Stimulated activated naive CD8-positive, alpha-beta T cell treated with anti-CD3 and anti-CD28 coated beads, Interleukin-15, amount 100 ng/mL, for 72 hours (primary cell): ENCODE measurements at regions not wholly inside any gene's neighbourhood (a gene's known extent, or its start where the extent isn't known, plus 50 kb on each side); places are given as distances from the start of the nearest gene placed in this dataset.

Experiments
- ATAC-seq: fragments of 150-1000 bp; cut with Tn5 transposase; 2 replicates; pipeline ENCODE4 v1.10.0; 2021; ENCODE audit warnings: mild to moderate bottlenecking, moderate library complexity
- DNase-seq, 2 donors: peaks; one replicate each; pipeline ENCODE4 v3.0.0; 2021 to 2022
- H3K27ac Mint-ChIP-seq, 2 donors: one replicate each; pipeline ENCODE4 v1.8.0; 2022; ENCODE audit warnings: mild to moderate bottlenecking in 2 of 2, mixed read lengths in 2 of 2, moderate library complexity in 2 of 2
- H3K27me3 Mint-ChIP-seq: one replicate; pipeline ENCODE4 v1.8.0; 2022; ENCODE audit warnings: mixed read lengths
- H3K4me1 Mint-ChIP-seq: one replicate; pipeline ENCODE4 v1.8.0; 2022; ENCODE audit warnings: mild to moderate bottlenecking, mixed read lengths
- H3K4me3 Mint-ChIP-seq, 2 donors: one replicate each; pipeline ENCODE4 v1.8.0; 2022; ENCODE audit warnings: mild to moderate bottlenecking in 2 of 2, mixed read lengths in 2 of 2, moderate library complexity in 1 of 2
- H3K9me3 Mint-ChIP-seq, 2 donors: one replicate each; pipeline ENCODE4 v1.8.0; 2022; ENCODE audit warnings: mixed read lengths in 2 of 2

GRCh38 chr4:43282534-43282933 lies 390.0 kb downstream of the GRXCR1 start:
- ATAC-seq (no peak), DNase-seq (no peak)
- no peaks in the 10 kb centered on the region for H3K4me1 Mint-ChIP-seq
- no peaks in the 10 kb centered on the region for H3K27me3 Mint-ChIP-seq
- H3K4me3 Mint-ChIP-seq, result no peak overlapping the region
- no peak overlapping the region for H3K27ac Mint-ChIP-seq
- peaks cover 6 to 7% of the 10 kb centered on the region in 2 donors for H3K9me3 Mint-ChIP-seq

- no peaks in the 10 kb centered on the region for H3K4me1 Mint-ChIP-seq
- H3K27ac Mint-ChIP-seq, result no peak overlapping the region
- H3K27me3 Mint-ChIP-seq, result no peaks in the 10 kb centered on the region
- no peak overlapping the region for H3K4me3 Mint-ChIP-seq
- H3K9me3 Mint-ChIP-seq, result peaks cover 2 to 6% of the 10 kb centered on the region in 2 donors
- ATAC-seq, result no peak
- DNase-seq, result no peak
These were observed 393.6 kb downstream of the GRXCR1 start for GRCh38 chr4:43286137-43286536.

DNA sequence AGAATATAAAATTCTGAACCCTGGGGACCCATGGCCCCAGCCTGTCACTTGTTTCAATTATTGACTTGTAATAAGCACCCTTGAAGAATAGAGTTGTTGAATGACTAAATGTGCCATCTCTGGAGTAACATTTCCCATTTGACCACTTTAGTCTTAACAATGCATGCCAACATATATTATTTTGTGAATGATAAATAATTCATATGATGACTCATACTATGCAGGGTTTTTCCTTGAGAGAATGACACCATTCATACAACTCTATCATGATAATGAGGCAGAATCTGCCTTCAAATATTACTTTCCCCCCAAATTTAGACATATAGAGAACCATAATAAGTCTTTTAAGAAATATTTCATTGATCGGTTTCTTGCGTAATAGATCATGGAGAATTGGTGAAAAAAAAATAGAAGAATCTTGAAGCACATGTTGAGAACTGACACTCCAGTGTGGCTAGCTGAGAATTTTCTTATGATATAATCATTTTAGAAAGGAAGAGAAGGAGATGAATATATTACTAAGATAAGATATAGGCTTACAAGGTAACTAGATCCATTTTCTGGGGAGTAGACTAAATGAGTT lies 404.5 kb downstream of the GRXCR1 start:
- H3K4me3 Mint-ChIP-seq, result no peak overlapping the region
- DNase-seq, result no peak
- H3K27ac Mint-ChIP-seq, result no peak overlapping the region
- ATAC-seq, result no peak
- H3K9me3 Mint-ChIP-seq, result peaks cover 6 to 10% of the 10 kb centered on the region in 2 donors
- no peaks in the 10 kb centered on the region for H3K27me3 Mint-ChIP-seq
- no peaks in the 10 kb centered on the region for H3K4me1 Mint-ChIP-seq

DNA sequence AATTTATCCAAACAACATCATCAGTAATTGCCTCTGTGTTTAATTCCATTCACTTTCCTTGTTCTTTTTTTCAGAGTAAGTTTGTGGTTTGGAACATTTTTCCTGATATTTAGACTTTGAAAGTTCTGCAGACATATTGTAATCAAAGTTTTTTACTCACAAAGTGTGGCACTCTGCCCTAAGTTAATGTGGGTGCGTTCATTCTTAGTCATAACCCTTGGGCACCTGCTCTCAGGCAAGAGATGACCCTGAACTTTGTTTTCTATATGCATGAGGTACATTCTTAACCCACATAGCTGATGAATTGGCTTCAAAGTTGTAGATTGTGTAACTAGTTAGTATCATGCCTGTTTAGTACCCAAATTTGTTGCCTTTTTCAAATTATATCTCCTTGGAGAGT lies 424.3 kb downstream of the GRXCR1 start:
- peaks cover 5 to 15% of the 10 kb centered on the region in 2 donors for H3K9me3 Mint-ChIP-seq
- no peak overlapping the region for H3K4me3 Mint-ChIP-seq
- ATAC-seq, result no peak
- DNase-seq, result no peak
- H3K27me3 Mint-ChIP-seq, result no peaks in the 10 kb centered on the region
- no peak overlapping the region for H3K27ac Mint-ChIP-seq
- no peaks in the 10 kb centered on the region for H3K4me1 Mint-ChIP-seq

GRCh38 chr4:43325220-43325967 lies 432.9 kb downstream of the GRXCR1 start:
- no peaks in the 10 kb centered on the region for H3K27me3 Mint-ChIP-seq
- no peak overlapping the region for H3K4me3 Mint-ChIP-seq
- peaks cover 2 to 16% of the 10 kb centered on the region in 2 donors for H3K9me3 Mint-ChIP-seq
- ATAC-seq (no peak), DNase-seq (no peak)
- H3K27ac Mint-ChIP-seq, result no peak overlapping the region
- H3K4me1 Mint-ChIP-seq, result no peaks in the 10 kb centered on the region

GRCh38 chr4:43330288-43330687 lies 437.8 kb downstream of the GRXCR1 start:
- peaks cover 5 to 7% of the 10 kb centered on the region in 2 donors for H3K9me3 Mint-ChIP-seq

GRCh38 chr4:43331226-43332051 lies 438.9 kb downstream of the GRXCR1 start:
- no peak overlapping the region for H3K4me3 Mint-ChIP-seq
- H3K9me3 Mint-ChIP-seq, result peaks cover 5 to 7% of the 10 kb centered on the region in 2 donors
- DNase-seq (no peak), ATAC-seq (no peak)
- no peaks in the 10 kb centered on the region for H3K4me1 Mint-ChIP-seq
- H3K27me3 Mint-ChIP-seq, result no peaks in the 10 kb centered on the region
- H3K27ac Mint-ChIP-seq, result no peak overlapping the region

More at GRCh38 chr4:43330288-43330687, 437.8 kb downstream of the GRXCR1 start:
- Mint-ChIP-seq H3K4me3 (no peak overlapping the region), H3K27ac (no peak overlapping the region), H3K27me3 (no peaks in the 10 kb centered on the region), H3K4me1 (no peaks in the 10 kb centered on the region)
- DNase-seq (no peak), ATAC-seq (no peak)

GRCh38 chr4:43332052-43332425 lies 439.5 kb downstream of the GRXCR1 start:
- Mint-ChIP-seq H3K27ac (no peak overlapping the region), H3K4me1 (no peaks in the 10 kb centered on the region), H3K27me3 (no peaks in the 10 kb centered on the region), H3K4me3 (no peak overlapping the region), H3K9me3 (peaks cover 5 to 7% of the 10 kb centered on the region in 2 donors)
- ATAC-seq, result no peak
- DNase-seq, result no peak

DNA sequence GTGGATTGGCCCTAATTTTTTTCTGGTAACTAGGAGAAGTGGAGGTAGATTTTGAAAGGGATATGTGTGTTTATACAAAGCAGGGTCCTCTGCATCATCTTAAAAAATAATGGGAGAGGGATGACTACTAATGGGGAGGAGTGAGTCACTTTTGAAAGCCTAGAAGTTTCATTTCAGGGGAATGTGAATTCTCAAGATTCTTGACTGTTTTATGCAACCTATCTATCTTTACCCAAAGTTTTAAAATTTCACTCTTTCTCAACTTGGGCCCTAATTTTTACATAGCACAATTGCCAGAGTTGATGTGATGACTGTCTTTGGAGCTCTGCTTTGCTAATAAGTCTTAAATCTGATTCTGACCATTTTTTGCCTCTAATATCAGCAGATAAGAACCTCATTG lies 445.2 kb downstream of the GRXCR1 start:
- no peak overlapping the region for H3K4me3 Mint-ChIP-seq
- H3K27me3 Mint-ChIP-seq, result no peaks in the 10 kb centered on the region
- no peaks in the 10 kb centered on the region for H3K9me3 Mint-ChIP-seq
- DNase-seq (no peak), ATAC-seq (no peak)
- no peak overlapping the region for H3K27ac Mint-ChIP-seq
- H3K4me1 Mint-ChIP-seq, result no peaks in the 10 kb centered on the region

GRCh38 chr4:43339435-43339834 lies 446.9 kb downstream of the GRXCR1 start:
- no peak for ATAC-seq
- Mint-ChIP-seq H3K27me3 (no peaks in the 10 kb centered on the region), H3K4me1 (no peaks in the 10 kb centered on the region), H3K27ac (no peak overlapping the region), H3K4me3 (no peak overlapping the region), H3K9me3 (no peaks in the 10 kb centered on the region)
- no peak for DNase-seq

- Mint-ChIP-seq H3K9me3 (no peaks in the 10 kb centered on the region), H3K27me3 (no peaks in the 10 kb centered on the region), H3K4me3 (no peak overlapping the region), H3K27ac (no peak overlapping the region), H3K4me1 (no peaks in the 10 kb centered on the region)
- ATAC-seq, result no peak
- DNase-seq, result no peak
These were observed 449.2 kb downstream of the GRXCR1 start for GRCh38 chr4:43341741-43342140.

DNA sequence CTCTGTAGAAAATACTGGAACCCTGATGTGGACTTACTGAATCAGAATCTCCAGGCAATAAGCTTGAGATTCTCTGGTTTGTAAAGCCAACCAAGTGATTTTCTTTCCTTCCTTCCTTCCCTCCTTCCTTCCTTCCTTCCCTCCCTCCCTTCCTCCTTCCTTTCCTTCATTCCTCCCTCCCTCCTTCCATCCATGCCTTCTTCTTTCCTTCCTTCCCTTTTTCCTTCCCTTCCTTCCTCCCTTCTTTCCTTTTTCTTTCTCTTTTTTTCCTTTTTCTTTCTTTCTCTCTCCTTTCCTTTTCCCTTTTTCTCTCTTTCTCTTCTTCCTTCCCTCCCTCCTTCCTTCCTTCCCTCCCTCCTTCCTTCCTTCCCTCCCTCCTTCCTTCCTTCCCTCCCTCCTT lies 450.8 kb downstream of the GRXCR1 start:
- DNase-seq (no peak), ATAC-seq (no peak)
- H3K9me3 Mint-ChIP-seq, result no peaks in the 10 kb centered on the region
- H3K4me3 Mint-ChIP-seq, result no peak overlapping the region
- H3K4me1 Mint-ChIP-seq, result no peaks in the 10 kb centered on the region
- no peaks in the 10 kb centered on the region for H3K27me3 Mint-ChIP-seq
- no peak overlapping the region for H3K27ac Mint-ChIP-seq

GRCh38 chr4:43345323-43345925 lies 452.9 kb downstream of the GRXCR1 start:
- H3K27me3 Mint-ChIP-seq, result no peaks in the 10 kb centered on the region
- no peak overlapping the region for H3K4me3 Mint-ChIP-seq
- H3K9me3 Mint-ChIP-seq, result peaks cover 0 to 7% of the 10 kb centered on the region in 2 donors
- no peak for DNase-seq
- no peak overlapping the region for H3K27ac Mint-ChIP-seq
- no peak for ATAC-seq
- no peaks in the 10 kb centered on the region for H3K4me1 Mint-ChIP-seq

GRCh38 chr4:43348591-43348990 lies 456.1 kb downstream of the GRXCR1 start:
- DNase-seq, result no peak
- no peaks in the 10 kb centered on the region for H3K4me1 Mint-ChIP-seq
- no peak overlapping the region for H3K27ac Mint-ChIP-seq
- ATAC-seq, result no peak
- peaks cover 0 to 7% of the 10 kb centered on the region in 2 donors for H3K9me3 Mint-ChIP-seq
- no peak overlapping the region for H3K4me3 Mint-ChIP-seq
- H3K27me3 Mint-ChIP-seq, result no peaks in the 10 kb centered on the region

DNA sequence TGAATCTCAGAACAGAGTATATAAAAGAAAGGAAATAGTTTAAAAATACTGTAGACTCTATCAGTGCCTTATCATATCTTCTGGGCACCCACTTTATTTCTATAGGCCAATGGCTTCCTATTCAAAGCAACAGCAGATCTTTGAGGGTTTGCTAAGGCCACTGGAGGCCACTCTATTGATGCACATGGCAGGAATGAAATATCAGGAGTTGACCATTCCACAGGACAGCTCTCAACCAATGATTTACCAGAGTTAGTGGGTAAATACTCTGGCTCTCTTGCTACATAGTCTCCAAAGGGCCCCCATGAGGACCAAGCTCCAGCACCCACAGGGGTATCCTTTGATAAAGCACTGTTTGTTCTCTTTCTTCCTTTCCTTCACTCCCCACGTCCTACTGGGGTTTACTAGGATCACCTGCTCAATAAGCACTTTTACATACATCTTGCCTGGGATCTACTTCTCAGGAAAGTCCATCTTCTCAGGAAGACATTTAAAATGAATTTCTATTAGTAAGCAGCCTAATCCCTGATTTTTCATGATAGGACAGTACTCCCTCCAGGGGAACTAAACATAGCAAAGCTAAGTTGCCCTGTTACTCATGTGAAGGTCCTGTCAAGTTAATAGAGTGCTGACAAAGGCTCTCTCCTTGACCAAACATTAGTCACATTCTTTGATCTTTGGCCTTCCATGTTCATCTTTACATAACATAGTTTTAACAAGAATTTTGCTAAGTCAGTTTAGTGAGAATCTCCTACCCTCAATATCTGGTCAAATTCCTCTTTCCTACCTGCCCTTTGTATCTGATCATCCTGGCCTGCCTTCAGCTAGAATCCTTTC lies 459.7 kb downstream of the GRXCR1 start:
- no peak for ATAC-seq
- Mint-ChIP-seq H3K27me3 (no peaks in the 10 kb centered on the region), H3K4me1 (no peaks in the 10 kb centered on the region), H3K4me3 (no peak overlapping the region), H3K9me3 (peaks cover 0 to 7% of the 10 kb centered on the region in 2 donors), H3K27ac (no peak overlapping the region)
- DNase-seq, result no peak
